ENCODE measurements at regions not wholly inside any gene's neighbourhood (a gene's known extent, or its start where the extent isn't known, plus 50 kb on each side); places are given as distances from the start of the nearest gene placed in this dataset.
"Not testable (repeated sequence)": the region's sequence is repeated elsewhere in the genome, so short reads cannot be mapped to it uniquely, and the experiment has no call there.

GRCh38 chr9:88915916-88916315 is 75.4 kb upstream of the S1PR3 start:
- no peak overlapping the region for H3K4me3 ChIP-seq (ENCODE audit: low read depth, low read length)
- DNase-seq (ENCODE audit: low read depth): no peak
- TF ChIP-seq CTCF (IDR thresholded peaks at IDR 0.05; ENCODE audit: insufficient read depth, low read length): no peak

DNA sequence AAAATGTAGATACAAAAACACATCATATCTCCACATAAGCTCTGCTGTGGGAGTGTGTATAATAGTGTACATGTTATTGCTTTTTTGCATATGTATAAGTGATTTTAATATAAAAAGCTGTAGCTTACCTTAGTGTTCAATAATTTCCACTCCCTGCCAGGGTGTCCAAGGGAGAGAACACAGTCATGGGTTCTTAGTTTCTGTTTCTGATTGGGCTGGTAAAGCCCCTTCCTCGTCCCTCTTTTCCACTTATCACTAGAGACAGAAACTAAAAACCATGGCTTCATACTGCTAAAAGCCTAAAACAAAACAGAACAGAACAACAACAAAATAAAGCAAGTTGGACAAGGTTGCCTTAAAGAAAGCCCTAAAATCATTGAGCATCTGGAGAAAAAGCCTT is 74.4 kb upstream of the S1PR3 start:
- TF ChIP-seq CTCF (IDR thresholded peaks at IDR 0.05; ENCODE audit: insufficient read depth, low read length): no peak
- DNase-seq (ENCODE audit: low read depth): no peak
- no peak overlapping the region for H3K4me3 ChIP-seq (ENCODE audit: low read depth, low read length)

DNA sequence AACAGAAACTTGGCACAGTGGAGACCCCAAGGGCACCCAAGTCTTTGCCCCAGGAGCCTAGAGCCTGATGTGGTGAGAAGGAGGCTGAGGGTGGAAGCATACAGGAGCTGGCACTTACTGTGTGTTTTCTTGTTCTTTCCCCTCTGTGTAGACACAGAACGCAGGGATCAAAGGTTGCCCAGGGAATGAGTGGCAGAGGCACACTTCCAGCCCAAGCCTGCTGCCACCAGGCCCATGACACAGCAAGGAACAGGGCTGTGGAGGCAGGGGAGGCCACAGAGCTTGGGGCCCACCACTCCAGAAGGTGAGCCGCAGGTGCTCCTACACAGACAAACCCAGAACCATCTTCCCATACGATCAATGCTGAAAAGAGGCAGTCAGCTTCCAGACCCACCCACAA is 73.9 kb upstream of the S1PR3 start:
- H3K4me3 ChIP-seq (ENCODE audit: low read depth, low read length): no peak overlapping the region
- DNase-seq (ENCODE audit: low read depth): no peak
- no peak for TF ChIP-seq CTCF (IDR thresholded peaks at IDR 0.05; ENCODE audit: insufficient read depth, low read length)

DNA sequence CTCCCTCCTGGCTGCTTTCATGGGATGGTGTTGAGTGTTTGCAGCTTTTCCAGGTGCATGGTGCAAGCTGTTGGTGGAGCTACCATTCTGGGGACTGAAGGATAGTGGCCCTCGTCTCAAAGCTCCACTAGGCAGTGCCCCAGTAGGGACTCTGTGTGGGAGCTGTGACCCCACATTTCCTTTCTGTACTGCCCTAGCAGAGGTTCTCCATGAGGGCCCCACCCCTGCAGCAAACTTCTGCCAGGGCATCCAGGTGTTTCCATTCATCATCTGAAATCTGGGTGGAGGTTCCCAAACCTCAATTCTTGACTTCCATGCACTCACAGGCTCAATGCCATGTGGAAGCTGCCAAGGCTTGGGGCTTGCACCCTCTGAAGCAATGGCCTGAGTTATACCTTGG is 72.7 kb upstream of the S1PR3 start:
- not testable (repeated sequence) for DNase-seq (ENCODE audit: low read depth); H3K4me3 ChIP-seq (ENCODE audit: low read depth, low read length)

DNA sequence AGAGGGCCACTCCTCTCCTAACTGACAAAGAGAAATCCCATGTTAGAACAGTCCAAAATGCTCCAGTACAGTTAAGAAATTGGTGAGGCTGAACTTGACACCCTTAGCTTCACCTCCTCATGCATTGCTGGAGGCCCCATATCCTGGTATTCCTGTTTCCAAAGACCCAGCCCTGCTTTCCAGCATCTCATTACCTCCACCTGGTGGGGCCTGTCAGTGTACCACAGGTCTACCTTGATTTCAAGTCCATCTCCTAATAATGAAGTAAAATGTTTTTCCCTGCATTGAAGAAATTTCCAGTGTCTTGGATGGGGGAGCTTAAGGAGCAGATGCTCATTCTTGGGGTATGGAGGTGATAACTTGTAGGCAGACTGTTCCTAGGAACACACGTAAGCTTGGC is 70.6 kb upstream of the S1PR3 start:
- no peak overlapping the region for H3K4me3 ChIP-seq (ENCODE audit: low read depth, low read length)
- TF ChIP-seq CTCF (IDR thresholded peaks at IDR 0.05; ENCODE audit: insufficient read depth, low read length): no peak
- no peak for DNase-seq (ENCODE audit: low read depth)

DNA sequence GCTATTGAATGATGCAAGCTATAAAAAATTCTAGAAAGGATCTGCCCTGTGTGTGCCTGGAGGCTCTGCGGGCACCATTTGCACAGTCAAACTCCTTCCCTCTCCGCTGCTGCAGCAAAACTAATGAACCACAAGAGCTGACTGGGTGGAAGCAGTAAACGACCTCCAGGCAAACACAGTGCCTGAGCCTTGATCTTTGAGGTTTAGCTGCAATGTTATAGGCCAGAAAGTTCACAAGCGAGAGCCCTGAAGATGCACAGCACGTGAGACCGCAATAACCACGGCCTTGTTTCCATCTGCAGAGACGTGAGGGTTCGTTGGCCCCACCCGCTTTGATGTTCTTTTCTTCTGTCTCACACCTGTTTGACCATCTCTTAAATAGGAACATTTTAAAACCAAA is 69.2 kb upstream of the S1PR3 start:
- H3K4me3 ChIP-seq (ENCODE audit: low read depth, low read length): no peak overlapping the region
- no peak for TF ChIP-seq CTCF (IDR thresholded peaks at IDR 0.05; ENCODE audit: insufficient read depth, low read length)
- no peak for DNase-seq (ENCODE audit: low read depth)

DNA sequence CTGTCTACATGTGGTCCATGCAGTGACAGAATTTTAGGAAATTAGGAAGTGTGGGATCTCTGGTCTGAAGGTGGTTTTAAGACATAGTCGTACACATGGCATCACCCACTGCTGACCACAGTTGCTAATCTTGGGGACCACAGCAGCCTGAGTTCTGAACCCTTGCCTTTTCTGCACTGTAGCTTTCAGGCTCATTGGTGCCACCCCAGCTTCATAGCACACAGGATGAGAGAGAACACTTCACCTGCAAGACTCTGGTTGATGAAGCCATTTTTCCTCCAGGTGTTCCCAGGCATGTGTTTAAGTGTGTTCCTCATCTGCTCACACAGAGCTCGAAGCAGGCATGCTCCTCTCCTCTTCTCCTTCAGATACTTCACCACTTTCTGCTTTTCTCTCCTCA is 68.2 kb upstream of the S1PR3 start:
- DNase-seq (ENCODE audit: low read depth): no peak
- TF ChIP-seq CTCF (IDR thresholded peaks at IDR 0.05; ENCODE audit: insufficient read depth, low read length): no peak

More for the DNA sequence above, 68.2 kb upstream of the S1PR3 start:
- no peak overlapping the region for H3K4me3 ChIP-seq (ENCODE audit: low read depth, low read length)

All from fibroblast of the aortic adventitia (primary cell).